Posterior vena cava (tissue), 2 donors: ENCODE measurements at regions not wholly inside any gene's neighbourhood (a gene's known extent, or its start where the extent isn't known, plus 50 kb on each side); places are given as distances from the start of the nearest gene placed in this dataset.
"Not testable (repeated sequence)": the region's sequence is repeated elsewhere in the genome, so short reads cannot be mapped to it uniquely, and the experiment has no call there.

Experiments
- DNase-seq: peaks from one replicate; pipeline ENCODE4 v3.0.0-alpha.2; 2020; ENCODE audit warnings: low spot score
- intact Hi-C, 2 donors: fragments of 100-400 bp; cut with DNase I; formaldehyde crosslinking; loops; one replicate each; pipeline versions ENCODE4 v1.14.1 to v1.14.2; 2022 to 2023
- donor health status: DM: yes; HTN: yes; CAD: no.
- donor health status: DM: yes; HTN: yes; CAD: no.

DNA sequence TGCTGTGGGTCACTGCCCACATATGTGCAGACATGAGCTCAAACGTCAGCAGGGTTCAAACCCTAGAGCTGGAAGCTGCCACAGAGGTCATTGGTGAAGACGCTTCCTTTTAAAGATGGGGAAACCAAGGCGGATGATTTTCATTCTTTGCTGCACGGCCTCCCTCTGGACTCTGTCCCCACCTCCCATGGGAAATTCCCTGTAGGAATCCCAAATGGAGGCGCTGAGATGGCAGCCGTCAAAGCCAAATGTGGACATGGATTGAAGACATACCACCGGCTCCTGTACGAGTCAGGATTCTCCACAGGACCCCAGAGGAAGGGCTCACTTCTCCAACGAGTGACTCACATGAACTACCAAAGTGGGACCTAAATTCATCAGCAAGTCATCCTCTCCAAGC, 286.4 kb downstream of the CRLF2 start:
- intact Hi-C loops, result no loop called here
- peak; percentile 24 for DNase-seq

GRCh38 chrX:925652-926061, 286.8 kb downstream of the CRLF2 start:
- intact Hi-C loops, result no loop called here
- DNase-seq, result peak; percentile 72

GRCh38 chrX:925094-925493, 287.4 kb downstream of the CRLF2 start:
- DNase-seq, result no peak
- intact Hi-C loops, result no loop called here

DNA sequence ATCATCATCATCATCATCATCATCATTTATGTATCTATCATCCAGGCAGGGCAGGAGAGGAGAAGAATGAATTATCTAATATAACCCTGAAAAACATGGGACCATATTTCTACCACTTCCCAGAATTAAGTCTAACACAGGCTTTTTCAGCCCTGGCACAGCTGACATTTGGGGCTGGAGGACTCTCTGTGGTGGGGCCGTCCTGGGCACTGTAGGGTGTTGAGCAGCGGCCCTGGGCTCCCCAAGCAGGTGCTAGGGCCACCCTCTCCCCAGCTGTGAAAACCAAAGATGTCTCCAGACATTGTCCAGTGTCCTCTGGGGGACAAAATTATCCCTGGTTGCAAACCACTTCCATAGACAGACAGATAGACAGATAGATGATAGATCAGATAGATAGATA, 288.4 kb downstream of the CRLF2 start:
- peak; percentile 43 for DNase-seq
- intact Hi-C loops, result no loop called here

DNA sequence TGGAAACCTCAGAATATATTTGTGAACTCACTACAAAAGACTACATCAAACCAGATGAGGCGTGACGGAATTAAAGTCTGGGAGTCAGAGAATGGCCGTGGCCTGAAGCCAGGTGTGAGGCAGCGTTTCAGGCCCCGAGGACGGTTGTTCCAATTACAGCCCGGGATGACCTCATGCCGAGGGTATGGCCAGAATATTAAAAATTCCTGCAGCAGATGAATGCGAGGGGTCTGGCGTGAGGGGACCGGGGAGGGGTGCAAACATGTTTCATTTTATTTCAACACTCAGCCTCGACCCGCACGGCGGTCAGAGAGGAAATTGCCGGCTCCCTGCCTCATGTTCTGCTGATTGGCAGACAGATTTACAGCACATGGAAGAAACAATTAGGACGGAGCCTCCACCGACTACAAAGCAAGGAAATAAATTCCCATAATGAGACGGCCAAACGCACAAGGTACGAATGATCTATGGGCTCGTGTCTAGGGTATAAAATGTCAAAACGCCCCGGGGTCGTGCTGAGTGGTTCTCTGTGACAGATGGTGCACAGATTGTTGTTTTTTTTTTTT, 289.7 kb downstream of the SHOX start:
- no peak for DNase-seq
- intact Hi-C loops, result no loop called here

DNA sequence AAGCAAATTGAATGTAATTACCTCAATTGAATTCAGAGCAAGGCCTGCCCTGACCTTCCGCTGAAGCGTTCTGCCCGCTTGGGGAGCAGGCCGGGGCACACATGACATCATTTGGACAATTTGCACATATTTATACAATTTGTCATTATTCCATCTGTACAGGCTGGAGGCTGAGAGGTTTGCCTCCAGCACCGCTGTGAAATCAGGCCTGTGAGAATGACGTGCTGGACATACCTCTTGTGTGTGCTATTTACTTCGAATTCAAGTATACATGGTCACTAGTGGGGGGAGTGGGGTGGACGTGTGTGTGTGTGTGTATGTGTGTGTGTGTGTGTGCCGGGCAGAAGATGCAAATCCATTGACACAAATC, 285.6 kb downstream of the SHOX start:
- no peak for DNase-seq
- intact Hi-C loops, result no loop called here

- intact Hi-C loops, result no loop called here
- DNase-seq, result no peak
Observed at GRCh38 chrX:915427-916229, 285.0 kb downstream of the SHOX start.

DNA sequence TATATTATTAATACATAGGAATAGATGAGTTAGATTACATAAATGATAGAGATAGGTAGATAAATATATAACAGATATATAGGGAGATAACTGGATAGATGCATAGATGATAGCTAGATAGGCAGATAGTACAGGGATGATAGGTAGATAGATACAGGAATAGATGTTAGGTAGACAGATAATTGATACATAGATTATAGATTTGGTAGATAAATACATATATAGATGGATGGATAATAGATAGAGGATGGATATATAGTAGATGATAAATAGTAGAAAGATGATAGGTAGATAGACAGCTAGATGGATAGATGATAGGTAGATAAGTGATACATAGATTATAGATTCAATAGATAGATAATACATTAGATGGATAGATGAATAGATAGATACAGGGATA, 283.6 kb downstream of the SHOX start:
- no peak for DNase-seq
- intact Hi-C loops, result no loop called here

DNA sequence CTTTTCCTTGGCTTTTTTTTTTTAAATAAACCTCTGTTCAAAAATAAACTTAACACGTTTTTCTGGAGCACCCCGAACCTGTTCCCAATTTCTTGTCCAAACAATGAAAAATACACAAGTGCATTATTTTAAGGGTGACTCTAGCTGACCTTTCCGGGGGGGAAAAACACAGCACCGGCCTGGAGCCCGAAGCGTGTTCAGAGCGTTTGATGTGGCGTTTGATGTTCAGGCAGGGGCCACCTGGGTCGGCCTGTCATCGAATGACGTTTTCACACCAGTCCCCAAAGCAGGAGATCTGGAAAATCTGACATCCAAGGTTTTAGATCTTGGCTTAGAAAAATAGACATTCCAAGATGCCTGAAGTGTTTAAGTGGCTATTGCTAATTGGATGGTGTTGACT, 282.1 kb downstream of the SHOX start:
- intact Hi-C loops, result no loop called here
- no peak for DNase-seq

- intact Hi-C loops, DNase-seq: not testable (repeated sequence)
Observed at GRCh38 chrX:909068-909467, 278.5 kb downstream of the SHOX start.

DNA sequence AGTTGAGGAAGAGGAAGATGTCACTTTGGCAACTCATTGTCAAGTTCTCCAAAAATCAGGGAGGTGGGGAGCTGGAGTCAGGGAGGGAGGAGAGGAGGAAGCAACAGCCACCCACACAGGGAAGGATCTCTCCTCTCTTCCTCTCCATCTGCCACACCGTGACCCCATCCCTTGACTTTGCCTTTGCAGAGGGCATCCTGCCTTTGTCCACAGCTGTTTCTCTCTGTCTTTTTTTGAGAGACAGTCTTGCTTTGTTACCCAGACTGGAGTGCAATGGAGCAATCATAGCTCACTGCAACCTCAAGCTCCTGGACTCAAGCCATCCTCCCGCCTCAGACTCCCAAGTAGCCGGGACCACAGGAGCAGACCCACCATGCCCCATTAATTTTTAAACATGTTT, 276.0 kb downstream of the SHOX start:
- no peak for DNase-seq
- intact Hi-C loops, result no loop called here

GRCh38 chrX:905848-906566, 275.4 kb downstream of the SHOX start:
- intact Hi-C loops, result no loop called here
- DNase-seq, result no peak

- DNase-seq, result no peak
- intact Hi-C loops, result no loop called here
Observed at GRCh38 chrX:903116-903515, 272.5 kb downstream of the SHOX start.

- intact Hi-C loops, result no loop called here
- DNase-seq, result no peak
Observed at GRCh38 chrX:896256-896655, 265.7 kb downstream of the SHOX start.

- no peak for DNase-seq
- intact Hi-C loops, result no loop called here
Observed at GRCh38 chrX:889966-890651, 259.5 kb downstream of the SHOX start.

GRCh38 chrX:887724-888123, 257.1 kb downstream of the SHOX start:
- DNase-seq, intact Hi-C loops: not testable (repeated sequence)

DNA sequence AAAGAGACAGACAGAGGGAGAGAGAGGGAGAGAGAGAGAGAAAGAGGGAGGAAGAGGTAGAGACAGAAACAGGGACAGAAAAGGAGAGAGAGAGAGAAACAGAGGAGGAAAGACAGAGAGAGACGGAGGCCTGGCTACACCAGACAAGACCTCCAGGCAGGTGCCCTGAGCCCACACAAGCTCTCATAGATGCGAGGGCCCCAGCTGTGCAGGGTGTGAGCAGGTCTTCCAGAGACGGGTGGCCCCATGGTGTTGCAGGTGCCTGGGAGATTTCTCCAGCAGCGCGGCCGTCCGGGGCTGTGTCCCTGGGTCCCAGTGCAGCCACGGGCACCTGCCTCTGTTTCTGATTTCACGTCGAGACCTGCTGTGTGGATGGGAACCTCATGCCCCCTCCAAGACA, 253.0 kb downstream of the SHOX start:
- no peak for DNase-seq
- intact Hi-C loops, result no loop called here

DNA sequence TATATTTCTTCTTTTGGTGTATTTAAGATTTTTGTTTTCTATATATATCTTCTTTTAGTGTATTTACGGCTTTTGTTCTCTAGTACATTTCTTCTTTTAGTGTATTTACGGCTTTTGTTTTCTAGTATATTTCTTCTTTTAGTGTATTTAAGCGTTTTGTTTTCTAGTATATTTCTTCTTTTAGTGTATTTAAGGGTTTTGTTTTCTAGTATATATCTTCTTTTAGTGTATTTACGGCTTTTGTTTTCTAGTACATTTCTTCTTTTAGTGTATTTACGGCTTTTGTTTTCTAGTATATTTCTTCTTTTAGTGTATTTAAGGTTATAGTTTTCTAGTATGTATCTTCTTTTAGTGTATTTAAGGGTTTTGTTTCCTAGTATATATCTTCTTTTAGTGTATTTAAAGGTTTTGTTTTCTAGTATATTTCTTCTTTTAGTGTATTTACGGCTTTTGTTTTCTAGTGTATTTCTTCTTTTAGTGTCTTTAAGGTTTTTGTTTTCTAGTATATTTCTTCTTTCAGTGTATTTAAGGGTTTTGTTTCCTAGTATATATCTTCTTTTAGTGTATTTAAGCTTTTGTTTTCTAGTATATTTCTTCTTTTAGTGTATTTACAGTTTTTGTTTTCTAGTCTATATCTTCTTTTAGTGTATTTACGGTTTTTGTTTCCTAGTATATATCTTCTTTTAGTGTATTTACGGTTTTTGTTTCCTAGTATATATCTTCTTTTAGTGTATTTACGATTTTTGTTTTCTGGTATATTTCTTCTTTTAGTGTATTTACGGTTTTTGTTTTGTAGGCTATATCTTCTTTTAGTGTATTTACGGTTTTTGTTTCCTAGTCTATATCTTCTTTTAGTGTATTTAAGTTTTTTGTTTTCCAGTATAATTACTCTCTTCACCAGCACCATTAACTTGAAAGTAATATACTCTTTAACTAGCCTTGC, 249.4 kb downstream of the SHOX start:
- DNase-seq, intact Hi-C loops: not testable (repeated sequence)

- intact Hi-C loops, result no loop called here
- no peak for DNase-seq
Observed at GRCh38 chrX:874061-874460, 243.5 kb downstream of the SHOX start.
